SK-N-SH treated with all-trans-retinoic acid at 6 μM for 48 hours (cell line): ENCODE measurements at regions not wholly inside any gene's neighbourhood (a gene's known extent, or its start where the extent isn't known, plus 50 kb on each side); places are given as distances from the start of the nearest gene placed in this dataset.

Experiments used
- ATAC-seq: fragments of 200-7000 bp; cut with Tn5 transposase; 3 replicates; pipeline ENCODE4 v1.9.1; 2020; ENCODE audit warnings: mild to moderate bottlenecking, moderate library complexity
- ARNTL ChIP-seq: fragments of 450-650 bp; formaldehyde crosslinking; IDR thresholded peaks from 2 replicates; pipeline ENCODE4 v1.5.0; 2020; ENCODE audit warnings: low read depth, mild to moderate bottlenecking, moderate library complexity, borderline replicate concordance
- BACH2 ChIP-seq: fragments of 250-450 bp; sonication (Bioruptor Pico); IDR thresholded peaks from 2 replicates; pipeline ENCODE4 v1.9.0; 2021; ENCODE audit warnings: mild to moderate bottlenecking, borderline replicate concordance
- CREB5 ChIP-seq: fragments of 250-450 bp; sonication (Bioruptor Pico); IDR thresholded peaks from 2 replicates; pipeline ENCODE4 v1.5.1; 2020; ENCODE audit warnings: low read depth, mild to moderate bottlenecking, moderate library complexity
- CSRNP3 ChIP-seq: fragments of 250-450 bp; sonication (Bioruptor Pico); IDR thresholded peaks from 2 replicates; pipeline ENCODE4 v1.5.1; 2021; ENCODE audit warnings: mild to moderate bottlenecking, moderate library complexity
- ESRRG ChIP-seq: fragments of 250-450 bp; sonication (Bioruptor Pico); IDR thresholded peaks from 2 replicates; pipeline ENCODE4 v1.6.1; 2021; ENCODE audit warnings: mild to moderate bottlenecking
- GLIS3 ChIP-seq: fragments of 250-450 bp; sonication (Bioruptor Pico); IDR thresholded peaks from 2 replicates; pipeline ENCODE4 v1.5.0; 2020; ENCODE audit warnings: mild to moderate bottlenecking, moderate library complexity
- ISL1 ChIP-seq: fragments of 250-450 bp; sonication (Bioruptor Pico); IDR thresholded peaks from 2 replicates; pipeline ENCODE4 v2.1.2; 2022; ENCODE audit warnings: mild to moderate bottlenecking, moderate library complexity
- POU6F1 ChIP-seq: fragments of 250-450 bp; sonication (Bioruptor Pico); IDR thresholded peaks from 2 replicates; pipeline ENCODE4 v1.8.0; 2021; ENCODE audit warnings: low read depth, mild to moderate bottlenecking, moderate library complexity, borderline replicate concordance
- PPARA ChIP-seq: fragments of 250-450 bp; sonication (Bioruptor Pico); IDR thresholded peaks from 2 replicates; pipeline ENCODE4 v1.5.0; 2020; ENCODE audit warnings: mild to moderate bottlenecking, borderline replicate concordance
- RARB ChIP-seq: fragments of 250-450 bp; sonication (Bioruptor Pico); IDR thresholded peaks from 2 replicates; pipeline ENCODE4 v1.8.0; 2021; ENCODE audit warnings: mild to moderate bottlenecking, moderate library complexity
- SNAI2 ChIP-seq: fragments of 250-450 bp; sonication (Bioruptor Pico); IDR thresholded peaks from 2 replicates; pipeline ENCODE4 v1.5.0; 2020; ENCODE audit warnings: mild to moderate bottlenecking, moderate library complexity
- TOX ChIP-seq: fragments of 250-450 bp; sonication (Bioruptor Pico); IDR thresholded peaks from 2 replicates; pipeline ENCODE4 v1.8.0; 2021; ENCODE audit warnings: mild to moderate bottlenecking, moderate library complexity, borderline replicate concordance
- ZFP30 ChIP-seq: fragments of 450-650 bp; formaldehyde crosslinking; IDR thresholded peaks from 2 replicates; pipeline ENCODE4 v1.5.0; 2022; ENCODE audit warnings: mild to moderate bottlenecking, moderate library complexity
- ZNF70 ChIP-seq: fragments of 450-650 bp; formaldehyde crosslinking; IDR thresholded peaks from 2 replicates; pipeline ENCODE4 v1.5.0; 2020; ENCODE audit warnings: mild to moderate bottlenecking, moderate library complexity
- ZNF8 ChIP-seq: fragments of 450-650 bp; formaldehyde crosslinking; IDR thresholded peaks from 2 replicates; pipeline ENCODE4 v1.5.0; 2020; ENCODE audit warnings: mild to moderate bottlenecking, moderate library complexity
- TF ChIP-seq, protein P1 (sequence below): fragments of 250-450 bp; sonication (Bioruptor Pico); IDR thresholded peaks from 2 replicates; pipeline ENCODE4 v1.8.0; 2020; ENCODE audit warnings: mild to moderate bottlenecking, moderate library complexity, borderline replicate concordance
- TF ChIP-seq, protein P2 (sequence below): fragments of 250-450 bp; sonication (Bioruptor Pico); IDR thresholded peaks from 2 replicates; pipeline ENCODE4 v1.5.0; 2020; ENCODE audit warnings: mild to moderate bottlenecking, moderate library complexity

GRCh38 chr4:178471994-178472393 lies 1029.8 kb upstream of the AGA start:
- TF ChIP-seq, protein P1, sequence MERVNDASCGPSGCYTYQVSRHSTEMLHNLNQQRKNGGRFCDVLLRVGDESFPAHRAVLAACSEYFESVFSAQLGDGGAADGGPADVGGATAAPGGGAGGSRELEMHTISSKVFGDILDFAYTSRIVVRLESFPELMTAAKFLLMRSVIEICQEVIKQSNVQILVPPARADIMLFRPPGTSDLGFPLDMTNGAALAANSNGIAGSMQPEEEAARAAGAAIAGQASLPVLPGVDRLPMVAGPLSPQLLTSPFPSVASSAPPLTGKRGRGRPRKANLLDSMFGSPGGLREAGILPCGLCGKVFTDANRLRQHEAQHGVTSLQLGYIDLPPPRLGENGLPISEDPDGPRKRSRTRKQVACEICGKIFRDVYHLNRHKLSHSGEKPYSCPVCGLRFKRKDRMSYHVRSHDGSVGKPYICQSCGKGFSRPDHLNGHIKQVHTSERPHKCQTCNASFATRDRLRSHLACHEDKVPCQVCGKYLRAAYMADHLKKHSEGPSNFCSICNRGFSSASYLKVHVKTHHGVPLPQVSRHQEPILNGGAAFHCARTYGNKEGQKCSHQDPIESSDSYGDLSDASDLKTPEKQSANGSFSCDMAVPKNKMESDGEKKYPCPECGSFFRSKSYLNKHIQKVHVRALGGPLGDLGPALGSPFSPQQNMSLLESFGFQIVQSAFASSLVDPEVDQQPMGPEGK (CRISPR knock-in tag): no peak
- TF ChIP-seq PPARA (CRISPR knock-in tag) (no peak), ZNF70 (no peak), ISL1 (CRISPR knock-in tag) (no peak), GLIS3 (CRISPR knock-in tag) (no peak), POU6F1 (no peak), ESRRG (no peak), TOX (CRISPR knock-in tag) (no peak), ARNTL (CRISPR knock-in tag) (no peak), ZFP30 (no peak), RARB (CRISPR knock-in tag) (no peak), CREB5 (no peak), ZNF8 (CRISPR knock-in tag) (no peak)
- TF ChIP-seq, protein P2, sequence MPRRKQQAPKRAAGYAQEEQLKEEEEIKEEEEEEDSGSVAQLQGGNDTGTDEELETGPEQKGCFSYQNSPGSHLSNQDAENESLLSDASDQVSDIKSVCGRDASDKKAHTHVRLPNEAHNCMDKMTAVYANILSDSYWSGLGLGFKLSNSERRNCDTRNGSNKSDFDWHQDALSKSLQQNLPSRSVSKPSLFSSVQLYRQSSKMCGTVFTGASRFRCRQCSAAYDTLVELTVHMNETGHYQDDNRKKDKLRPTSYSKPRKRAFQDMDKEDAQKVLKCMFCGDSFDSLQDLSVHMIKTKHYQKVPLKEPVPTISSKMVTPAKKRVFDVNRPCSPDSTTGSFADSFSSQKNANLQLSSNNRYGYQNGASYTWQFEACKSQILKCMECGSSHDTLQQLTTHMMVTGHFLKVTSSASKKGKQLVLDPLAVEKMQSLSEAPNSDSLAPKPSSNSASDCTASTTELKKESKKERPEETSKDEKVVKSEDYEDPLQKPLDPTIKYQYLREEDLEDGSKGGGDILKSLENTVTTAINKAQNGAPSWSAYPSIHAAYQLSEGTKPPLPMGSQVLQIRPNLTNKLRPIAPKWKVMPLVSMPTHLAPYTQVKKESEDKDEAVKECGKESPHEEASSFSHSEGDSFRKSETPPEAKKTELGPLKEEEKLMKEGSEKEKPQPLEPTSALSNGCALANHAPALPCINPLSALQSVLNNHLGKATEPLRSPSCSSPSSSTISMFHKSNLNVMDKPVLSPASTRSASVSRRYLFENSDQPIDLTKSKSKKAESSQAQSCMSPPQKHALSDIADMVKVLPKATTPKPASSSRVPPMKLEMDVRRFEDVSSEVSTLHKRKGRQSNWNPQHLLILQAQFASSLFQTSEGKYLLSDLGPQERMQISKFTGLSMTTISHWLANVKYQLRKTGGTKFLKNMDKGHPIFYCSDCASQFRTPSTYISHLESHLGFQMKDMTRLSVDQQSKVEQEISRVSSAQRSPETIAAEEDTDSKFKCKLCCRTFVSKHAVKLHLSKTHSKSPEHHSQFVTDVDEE: no peak
- no peak for ATAC-seq

DNA sequence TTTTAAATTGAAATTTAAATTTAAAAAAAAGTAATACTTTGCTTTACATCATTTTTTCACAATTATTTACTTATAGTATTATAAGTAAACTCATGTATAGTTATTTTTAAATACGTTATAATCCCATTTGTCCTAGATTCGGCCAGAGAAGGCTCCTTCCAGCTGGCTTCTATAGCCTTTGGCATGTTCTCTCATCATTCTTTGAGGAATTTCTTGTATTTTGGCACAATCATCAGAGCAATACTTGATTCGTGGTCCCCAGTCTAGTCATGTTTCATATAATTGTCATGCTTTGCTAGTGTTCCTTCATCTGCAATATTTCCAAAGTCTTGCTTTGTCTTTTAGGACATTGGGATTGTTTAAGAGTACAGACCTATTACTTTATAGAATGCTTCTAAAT lies 1037.9 kb upstream of the AGA start:
- ATAC-seq: no peak
- no peak for TF ChIP-seq CSRNP3 (CRISPR knock-in tag)
- TF ChIP-seq BACH2 (CRISPR knock-in tag): no peak
- TF ChIP-seq, protein P1 (CRISPR knock-in tag): no peak
- no peak for TF ChIP-seq SNAI2 (CRISPR knock-in tag)
- no peak for TF ChIP-seq ZFP30
- TF ChIP-seq ESRRG: no peak
- TF ChIP-seq RARB (CRISPR knock-in tag): no peak
- no peak for TF ChIP-seq CREB5
- TF ChIP-seq ZNF8 (CRISPR knock-in tag): no peak

DNA sequence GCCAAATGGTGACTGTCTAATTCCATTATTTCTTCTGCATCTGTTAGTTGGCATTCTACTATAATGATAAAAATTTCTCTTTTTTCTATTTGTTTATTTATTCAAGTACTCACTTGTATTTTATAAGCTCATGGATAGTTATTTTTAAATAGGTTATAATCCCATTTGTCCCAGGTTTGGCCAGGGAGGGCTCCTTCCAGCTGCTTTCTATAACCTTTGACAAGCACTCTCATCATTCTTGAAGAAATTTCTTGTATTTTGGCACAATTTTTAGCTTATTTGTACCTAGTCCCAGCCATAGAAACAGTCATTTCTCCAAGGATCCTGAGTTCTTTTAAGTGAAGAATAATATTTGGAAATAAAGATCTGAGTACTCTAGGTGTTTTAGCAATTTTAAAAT lies 1038.6 kb upstream of the AGA start:
- no peak for ATAC-seq
- TF ChIP-seq ZFP30: no peak
- TF ChIP-seq, all 23 proteins: peak for 0
